Astrocyte (in vitro differentiated cells and primary cell): ENCODE measurements at regions not wholly inside any gene's neighbourhood (a gene's known extent, or its start where the extent isn't known, plus 50 kb on each side); places are given as distances from the start of the nearest gene placed in this dataset.
A peak's percentile ranks its signal among the peaks of the same experiment; 100 is the strongest.
"Not testable (repeated sequence)": the region's sequence is repeated elsewhere in the genome, so short reads cannot be mapped to it uniquely, and the experiment has no call there.

ENCODE experiments used
- DNase-seq: peaks from one replicate; pipeline ENCODE4 v3.0.0-alpha.2; 2010; ENCODE audit warnings: low read depth
- FAIRE-seq: peaks from 2 replicates; lab custom pipeline; 2011; peaks lifted over from hg19 to GRCh38; lab: Jason Lieb, UNC
- H2AFZ ChIP-seq: 2 replicates; pipeline ENCODE4 v1.6.0; 2012; ENCODE audit warnings: low read depth, low read length, inconsistent platforms
- H3K27ac ChIP-seq: 2 replicates; pipeline ENCODE4 v1.5.1; 2011; ENCODE audit warnings: low read depth, low read length, inconsistent platforms
- H3K27me3 ChIP-seq: 2 replicates; pipeline ENCODE4 v1.6.0; 2011; ENCODE audit warnings: low read length, inconsistent platforms; ENCODE audit not compliant: insufficient read depth
- H3K36me3 ChIP-seq: 2 replicates; pipeline ENCODE4 v1.5.1; 2011; ENCODE audit warnings: low read length, inconsistent platforms; ENCODE audit not compliant: insufficient read depth
- H3K4me1 ChIP-seq: 2 replicates; pipeline ENCODE4 v1.5.1; 2011; ENCODE audit warnings: low read length, inconsistent platforms; ENCODE audit not compliant: insufficient read depth
- H3K4me2 ChIP-seq: 2 replicates; pipeline ENCODE4 v1.6.0; 2012; ENCODE audit warnings: low read length, inconsistent platforms
- H3K4me3 ChIP-seq: 2 replicates; pipeline ENCODE4 v1.5.1; 2011; ENCODE audit warnings: low read depth, mild to moderate bottlenecking, low read length, inconsistent platforms; ENCODE audit not compliant: insufficient read depth
- H3K79me2 ChIP-seq: 2 replicates; pipeline ENCODE4 v1.6.0; 2012; ENCODE audit warnings: mild to moderate bottlenecking, low read length, inconsistent platforms; ENCODE audit not compliant: insufficient read depth
- H3K9ac ChIP-seq: 2 replicates; pipeline ENCODE4 v1.6.0; 2012; ENCODE audit warnings: mild to moderate bottlenecking, low read length, inconsistent platforms
- H3K9me3 ChIP-seq: 2 replicates; pipeline ENCODE4 v1.5.1; 2012; ENCODE audit warnings: low read depth, mild to moderate bottlenecking, low read length, inconsistent platforms; ENCODE audit not compliant: insufficient read depth
- H4K20me1 ChIP-seq: 2 replicates; pipeline ENCODE4 v1.6.0; 2012; ENCODE audit warnings: low read length, inconsistent platforms; ENCODE audit not compliant: insufficient read depth
- H3K27ac Mint-ChIP-seq: one replicate; pipeline ENCODE4 v1.8.0; 2021; ENCODE audit warnings: mild to moderate bottlenecking, mixed read lengths; ENCODE audit not compliant: unreplicated experiment
- H3K27me3 Mint-ChIP-seq: one replicate; pipeline ENCODE4 v1.8.0; 2021; ENCODE audit warnings: low read depth, mixed read lengths; ENCODE audit not compliant: unreplicated experiment
- H3K36me3 Mint-ChIP-seq: one replicate; pipeline ENCODE4 v1.8.0; 2021; ENCODE audit warnings: low read depth, mixed read lengths; ENCODE audit not compliant: unreplicated experiment
- H3K4me1 Mint-ChIP-seq: one replicate; pipeline ENCODE4 v1.8.0; 2021; ENCODE audit warnings: low read depth, mixed read lengths; ENCODE audit not compliant: unreplicated experiment
- H3K4me3 Mint-ChIP-seq: one replicate; pipeline ENCODE4 v1.8.0; 2021; ENCODE audit warnings: mild to moderate bottlenecking, moderate library complexity, mixed read lengths; ENCODE audit not compliant: unreplicated experiment
- H3K9me3 Mint-ChIP-seq: one replicate; pipeline ENCODE4 v1.8.0; 2021; ENCODE audit warnings: mild to moderate bottlenecking, mixed read lengths; ENCODE audit not compliant: unreplicated experiment
- EZH2 ChIP-seq: IDR thresholded peaks from 2 replicates; pipeline ENCODE4 v1.6.1; 2012; ENCODE audit warnings: mild to moderate bottlenecking, low read length, inconsistent platforms; ENCODE audit not compliant: insufficient read depth
- TF ChIP-seq, protein P1 (sequence below): IDR thresholded peaks from 2 replicates; pipeline ENCODE4 v1.5.1; 2011; ENCODE audit warnings: low read depth, mild to moderate bottlenecking, inconsistent platforms, low read length, moderate library complexity; ENCODE audit not compliant: insufficient read depth

DNA sequence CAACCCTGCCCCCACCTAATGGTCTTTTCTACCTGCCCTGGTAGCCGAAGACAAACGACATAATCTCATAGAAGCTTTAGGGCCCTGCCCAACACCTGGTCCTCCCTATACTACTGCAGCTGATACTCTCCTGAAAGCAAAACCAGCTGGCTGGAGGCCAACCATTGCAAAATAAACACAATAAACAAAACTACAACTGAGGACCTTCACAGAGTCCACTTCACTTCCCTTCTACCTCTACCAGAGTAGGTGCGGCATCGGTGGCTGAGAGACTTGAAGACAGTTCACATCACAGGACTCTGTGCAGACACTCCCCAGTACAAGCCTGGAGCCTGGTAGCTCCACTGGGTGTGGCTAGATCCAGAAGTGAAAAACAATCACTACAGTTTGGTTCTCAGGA, 476.2 kb downstream of the MMUT start:
- H3K4me1 Mint-ChIP-seq: no peaks in the 10 kb centered on the region
- peaks cover 5% of the 10 kb centered on the region for H3K9me3 Mint-ChIP-seq
- no peak for TF ChIP-seq EZH2
- TF ChIP-seq, protein P1, sequence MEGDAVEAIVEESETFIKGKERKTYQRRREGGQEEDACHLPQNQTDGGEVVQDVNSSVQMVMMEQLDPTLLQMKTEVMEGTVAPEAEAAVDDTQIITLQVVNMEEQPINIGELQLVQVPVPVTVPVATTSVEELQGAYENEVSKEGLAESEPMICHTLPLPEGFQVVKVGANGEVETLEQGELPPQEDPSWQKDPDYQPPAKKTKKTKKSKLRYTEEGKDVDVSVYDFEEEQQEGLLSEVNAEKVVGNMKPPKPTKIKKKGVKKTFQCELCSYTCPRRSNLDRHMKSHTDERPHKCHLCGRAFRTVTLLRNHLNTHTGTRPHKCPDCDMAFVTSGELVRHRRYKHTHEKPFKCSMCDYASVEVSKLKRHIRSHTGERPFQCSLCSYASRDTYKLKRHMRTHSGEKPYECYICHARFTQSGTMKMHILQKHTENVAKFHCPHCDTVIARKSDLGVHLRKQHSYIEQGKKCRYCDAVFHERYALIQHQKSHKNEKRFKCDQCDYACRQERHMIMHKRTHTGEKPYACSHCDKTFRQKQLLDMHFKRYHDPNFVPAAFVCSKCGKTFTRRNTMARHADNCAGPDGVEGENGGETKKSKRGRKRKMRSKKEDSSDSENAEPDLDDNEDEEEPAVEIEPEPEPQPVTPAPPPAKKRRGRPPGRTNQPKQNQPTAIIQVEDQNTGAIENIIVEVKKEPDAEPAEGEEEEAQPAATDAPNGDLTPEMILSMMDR: no peak
- Histone ChIP-seq H3K79me2 (no peaks in the 10 kb centered on the region), H3K9me3 (no peaks in the 10 kb centered on the region), H3K9ac (no peak overlapping the region), H3K4me3 (no peak overlapping the region), H2AFZ (no peak overlapping the region), H3K27me3 (no peaks in the 10 kb centered on the region), H3K4me2 (no peak overlapping the region), H3K27ac (no peak overlapping the region), H3K36me3 (no peaks in the 10 kb centered on the region), H3K4me1 (no peaks in the 10 kb centered on the region), H4K20me1 (no peaks in the 10 kb centered on the region)
- H3K27me3 Mint-ChIP-seq: no peaks in the 10 kb centered on the region
- H3K36me3 Mint-ChIP-seq: no peaks in the 10 kb centered on the region
- no peak for FAIRE-seq
- H3K27ac Mint-ChIP-seq: no peak overlapping the region
- no peak for DNase-seq
- H3K4me3 Mint-ChIP-seq: no peak overlapping the region

DNA sequence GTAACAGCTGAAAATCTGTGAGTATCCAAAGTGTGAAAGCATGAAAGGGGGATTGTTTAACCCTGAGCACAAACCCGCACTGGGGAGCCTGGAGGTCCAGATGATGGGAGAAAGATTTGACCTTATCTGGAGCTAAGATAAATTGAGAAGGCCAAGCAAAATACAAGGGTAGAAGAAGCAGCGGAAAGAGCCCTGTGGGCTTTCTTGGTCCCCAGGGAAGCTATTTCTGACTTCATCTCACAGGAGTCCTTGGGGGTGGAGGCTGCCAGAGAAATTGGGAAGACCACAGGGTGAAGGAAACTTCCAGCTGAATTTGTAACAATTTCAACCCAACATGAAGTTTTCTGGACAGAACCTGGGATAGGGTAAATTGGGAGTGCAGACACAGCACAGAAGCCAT, 476.9 kb downstream of the MMUT start:
- Histone ChIP-seq H3K79me2 (no peaks in the 10 kb centered on the region), H3K9me3 (no peaks in the 10 kb centered on the region), H3K27ac (no peak overlapping the region), H3K9ac (no peak overlapping the region), H3K4me1 (no peaks in the 10 kb centered on the region), H2AFZ (peak overlapping the region; percentile 26), H3K4me2 (no peak overlapping the region), H3K4me3 (no peak overlapping the region), H3K27me3 (no peaks in the 10 kb centered on the region), H3K36me3 (no peaks in the 10 kb centered on the region), H4K20me1 (no peaks in the 10 kb centered on the region)
- no peak for DNase-seq
- TF ChIP-seq, protein P1: no peak
- TF ChIP-seq EZH2: no peak
- Mint-ChIP-seq H3K4me3 (no peak overlapping the region), H3K9me3 (peaks cover 5% of the 10 kb centered on the region), H3K4me1 (no peaks in the 10 kb centered on the region), H3K27ac (no peak overlapping the region), H3K36me3 (no peaks in the 10 kb centered on the region), H3K27me3 (no peaks in the 10 kb centered on the region)
- no peak for FAIRE-seq

DNA sequence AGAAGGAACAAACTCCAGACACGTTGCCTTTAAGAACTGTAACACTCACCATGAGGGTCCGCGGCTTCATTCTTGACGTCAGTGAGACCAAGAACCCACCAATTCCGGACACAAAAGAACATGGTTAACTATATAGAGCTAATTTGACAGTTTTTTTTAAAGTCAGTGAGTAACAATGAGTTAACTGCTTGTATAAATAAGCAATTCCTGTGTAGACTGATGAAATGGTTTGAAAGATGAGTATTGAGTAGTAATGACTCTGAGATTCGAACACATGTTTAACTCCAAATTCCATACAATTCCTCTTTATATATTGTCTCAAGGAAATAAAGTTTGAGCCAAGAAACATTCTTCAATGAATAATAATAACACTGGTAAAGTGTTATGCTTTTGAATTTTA, 478.0 kb downstream of the MMUT start:
- Mint-ChIP-seq H3K4me3 (no peak overlapping the region), H3K27me3 (no peaks in the 10 kb centered on the region), H3K4me1 (no peaks in the 10 kb centered on the region), H3K9me3 (peaks cover 5% of the 10 kb centered on the region), H3K27ac (no peak overlapping the region), H3K36me3 (no peaks in the 10 kb centered on the region)
- no peaks in the 10 kb centered on the region for H4K20me1 ChIP-seq
- peak; percentile 42 for DNase-seq
- H3K4me3 ChIP-seq: no peak overlapping the region
- H3K36me3 ChIP-seq: no peaks in the 10 kb centered on the region
- peak overlapping the region; percentile 60 for H3K4me2 ChIP-seq
- H3K27me3 ChIP-seq: no peaks in the 10 kb centered on the region
- peak overlapping the region; percentile 52 for H2AFZ ChIP-seq
- no peak for FAIRE-seq
- no peaks in the 10 kb centered on the region for H3K79me2 ChIP-seq
- TF ChIP-seq, protein P1: no peak
- TF ChIP-seq EZH2: no peak
- peak overlapping the region; percentile 38 for H3K27ac ChIP-seq
- H3K9me3 ChIP-seq: no peaks in the 10 kb centered on the region
- no peaks in the 10 kb centered on the region for H3K4me1 ChIP-seq
- H3K9ac ChIP-seq: peak overlapping the region; percentile 27

DNA sequence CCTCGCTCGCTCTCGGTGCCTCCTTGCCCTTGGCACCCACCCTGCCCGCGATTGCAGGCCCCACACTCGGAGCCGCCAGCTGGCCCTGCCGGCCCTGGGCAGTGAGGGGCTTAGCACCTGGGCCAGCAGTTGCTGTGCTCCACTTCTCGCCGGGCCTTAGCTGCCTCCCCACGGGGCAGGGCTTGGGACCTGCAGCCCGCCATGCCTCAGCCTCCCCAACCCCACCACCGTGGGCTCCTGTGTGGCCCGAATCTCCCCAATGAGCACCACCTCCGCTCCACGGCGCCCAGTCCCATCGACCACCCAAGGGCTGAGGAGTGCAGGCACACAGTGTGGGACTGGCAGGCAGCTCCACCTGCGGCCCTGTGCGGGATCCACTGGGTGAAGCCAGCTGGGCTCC, 479.1 kb downstream of the MMUT start:
- not testable (repeated sequence) for H3K4me3 ChIP-seq, H3K9me3 ChIP-seq, H3K4me1 Mint-ChIP-seq, H3K27me3 ChIP-seq, H3K9ac ChIP-seq, H3K27ac Mint-ChIP-seq, H3K79me2 ChIP-seq, FAIRE-seq, H3K4me1 ChIP-seq, H3K9me3 Mint-ChIP-seq, H3K4me3 Mint-ChIP-seq, H3K4me2 ChIP-seq, H3K36me3 ChIP-seq, H3K27me3 Mint-ChIP-seq, H3K36me3 Mint-ChIP-seq, DNase-seq, H2AFZ ChIP-seq, H3K27ac ChIP-seq, H4K20me1 ChIP-seq
